HFFc6 (cell line): ENCODE measurements at regions not wholly inside any gene's neighbourhood (a gene's known extent, or its start where the extent isn't known, plus 50 kb on each side); places are given as distances from the start of the nearest gene placed in this dataset.

Experiments used
- DNase-seq: peaks from one replicate; pipeline ENCODE4 v3.0.0-alpha.2; 2018
- H3K27ac Mint-ChIP-seq: 2 replicates; pipeline ENCODE4 v1.8.0; 2020; ENCODE audit warnings: mild to moderate bottlenecking, mixed read lengths
- H3K27me3 Mint-ChIP-seq: 2 replicates; pipeline ENCODE4 v1.8.0; 2021; ENCODE audit warnings: mild to moderate bottlenecking, moderate library complexity, mixed read lengths; ENCODE audit not compliant: insufficient read depth
- H3K36me3 Mint-ChIP-seq: 2 replicates; pipeline ENCODE4 v1.8.0; 2021; ENCODE audit warnings: low read depth, mixed read lengths
- H3K4me1 Mint-ChIP-seq: 2 replicates; pipeline ENCODE4 v1.8.0; 2020; ENCODE audit warnings: low read depth, mixed read lengths
- H3K4me3 Mint-ChIP-seq: 2 replicates; pipeline ENCODE4 v1.8.0; 2020; ENCODE audit warnings: mild to moderate bottlenecking, moderate library complexity, mixed read lengths
- H3K9me3 Mint-ChIP-seq: 2 replicates; pipeline ENCODE4 v1.8.0; 2020; ENCODE audit warnings: mild to moderate bottlenecking, mixed read lengths
- CTCF ChIP-seq: fragments of 200-600 bp; sonication (generic); IDR thresholded peaks from 2 replicates; pipeline ENCODE4 v1.5.0; 2021; ENCODE audit warnings: antibody characterized with exemption, mild to moderate bottlenecking

DNA sequence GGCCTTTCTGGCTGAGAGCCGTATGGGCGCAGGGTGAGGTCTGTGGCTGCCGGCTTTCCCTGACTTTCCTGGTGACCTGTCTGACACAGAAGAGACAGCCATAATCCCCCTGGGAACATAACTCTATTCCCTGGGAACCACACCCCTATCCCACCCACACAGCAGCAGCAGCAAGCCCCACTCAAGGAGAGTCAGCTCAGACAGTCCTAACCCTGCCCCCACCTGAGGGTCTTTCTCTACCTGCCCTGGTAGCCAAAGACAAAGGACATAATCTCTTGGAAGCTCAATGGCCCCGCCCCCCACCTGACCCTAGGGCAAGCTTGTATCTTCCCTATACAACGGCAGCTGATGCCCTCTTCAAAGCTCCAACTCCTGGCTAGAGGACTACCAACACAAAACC is 74.6 kb downstream of the PABPC4L start:
- DNase-seq: no peak
- Mint-ChIP-seq H3K27me3 (no peaks in the 10 kb centered on the region; the same call in 1 of the 2 replicates), H3K9me3 (peaks cover 16% of the 10 kb centered on the region), H3K36me3 (peaks cover 9% of the 10 kb centered on the region; the same call in 1 of the 2 replicates), H3K4me1 (no peaks in the 10 kb centered on the region), H3K27ac (no peak overlapping the region), H3K4me3 (no peak overlapping the region)
- no peak for TF ChIP-seq CTCF

GRCh38 chr4:134126000-134126560 is 75.5 kb downstream of the PABPC4L start:
- Mint-ChIP-seq H3K9me3 (peaks cover 16% of the 10 kb centered on the region), H3K4me3 (no peak overlapping the region), H3K4me1 (no peaks in the 10 kb centered on the region), H3K27me3 (no peaks in the 10 kb centered on the region; the same call in 1 of the 2 replicates), H3K27ac (no peak overlapping the region), H3K36me3 (peaks cover 9% of the 10 kb centered on the region; the same call in 1 of the 2 replicates)
- no peak for DNase-seq
- no peak for TF ChIP-seq CTCF

DNA sequence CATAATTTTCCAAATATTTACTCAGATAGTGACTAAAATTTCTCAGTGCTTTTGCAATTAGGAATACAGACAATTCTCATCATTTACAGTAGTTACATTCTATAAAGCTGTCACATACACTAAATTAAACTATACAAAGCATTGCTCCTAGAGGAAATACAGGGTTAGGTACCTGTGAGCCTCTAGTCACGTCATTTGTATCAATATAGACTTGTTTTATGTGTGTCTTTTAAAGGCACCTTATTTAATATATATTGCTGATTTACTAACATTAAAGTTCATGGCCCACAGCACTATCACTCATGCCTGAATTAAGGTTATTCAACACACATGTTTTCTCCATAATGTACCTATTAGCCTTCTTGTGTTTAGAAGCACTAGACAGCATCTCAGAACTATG is 78.7 kb downstream of the PABPC4L start:
- no peak for TF ChIP-seq CTCF
- no peak for DNase-seq
- H3K27me3 Mint-ChIP-seq: no peaks in the 10 kb centered on the region; the same call in 1 of the 2 replicates
- H3K36me3 Mint-ChIP-seq: peaks cover 4% of the 10 kb centered on the region; the same call in 1 of the 2 replicates
- no peak overlapping the region for H3K27ac Mint-ChIP-seq
- no peaks in the 10 kb centered on the region for H3K4me1 Mint-ChIP-seq
- H3K9me3 Mint-ChIP-seq: peaks cover 11% of the 10 kb centered on the region
- no peak overlapping the region for H3K4me3 Mint-ChIP-seq

- no peak for DNase-seq
- Mint-ChIP-seq H3K27me3 (no peaks in the 10 kb centered on the region), H3K36me3 (no peaks in the 10 kb centered on the region), H3K4me3 (no peak overlapping the region), H3K4me1 (no peaks in the 10 kb centered on the region), H3K9me3 (no peaks in the 10 kb centered on the region), H3K27ac (no peak overlapping the region)
- TF ChIP-seq CTCF: no peak
These were observed 84.0 kb downstream of the PABPC4L start for GRCh38 chr4:134117392-134118183.

- Mint-ChIP-seq H3K9me3 (no peaks in the 10 kb centered on the region; the same call in 1 of the 2 replicates), H3K4me3 (no peak overlapping the region), H3K36me3 (no peaks in the 10 kb centered on the region), H3K4me1 (no peaks in the 10 kb centered on the region), H3K27me3 (no peaks in the 10 kb centered on the region), H3K27ac (no peak overlapping the region)
- TF ChIP-seq CTCF: no peak
- no peak for DNase-seq
These were observed 111.7 kb downstream of the PABPC4L start for GRCh38 chr4:134089885-134090284.
